Breast epithelium (tissue), 4 donors: ENCODE measurements at regions not wholly inside any gene's neighbourhood (a gene's known extent, or its start where the extent isn't known, plus 50 kb on each side); places are given as distances from the start of the nearest gene placed in this dataset.

Source experiments
- DNase-seq, 2 donors: peaks; one replicate each; pipeline ENCODE4 v3.0.0-alpha.2; 2019; ENCODE audit warnings: low spot score in 2 of 2
- H3K27ac ChIP-seq, 2 donors: fragments of 200-600 bp; sonication (generic) in 1 of 2; one replicate each; pipeline ENCODE4 v1.5.1; 2016 to 2019; ENCODE audit warnings: mild to moderate bottlenecking in 1 of 2
- H3K27me3 ChIP-seq, 2 donors: fragments of 200-600 bp; sonication (generic) in 1 of 2; one replicate each; pipeline versions ENCODE4 v1.5.1 to v1.6.0; 2017 to 2019; ENCODE audit warnings: control low read depth in 1 of 2, mild to moderate bottlenecking in 1 of 2
- H3K36me3 ChIP-seq: fragments of 200-600 bp; one replicate; pipeline ENCODE4 v1.5.1; 2019
- H3K4me1 ChIP-seq, 2 donors: fragments of 200-600 bp; sonication (generic); one replicate each; pipeline ENCODE4 v1.5.1; 2016 to 2019; ENCODE audit warnings: control low read depth in 1 of 2
- H3K4me3 ChIP-seq, 3 donors: fragments of 200-600 bp; sonication (generic); 1 replicate in 2 of 3; 2 replicates in 1 of 3; pipeline ENCODE4 v1.5.1; 2016 to 2019; ENCODE audit warnings: mild to moderate bottlenecking in 3 of 3, moderate library complexity in 2 of 3
- H3K9me3 ChIP-seq, 2 donors: fragments of 200-600 bp; sonication (generic) in 1 of 2; one replicate each; pipeline ENCODE4 v1.5.1; 2016 to 2019; ENCODE audit warnings: control low read depth in 1 of 2
- CTCF ChIP-seq, 3 donors: fragments of 450-650 bp; IDR thresholded peaks; one replicate each; pipeline ENCODE4 v1.5.1; 2016 to 2017; ENCODE audit warnings: antibody characterized with exemption in 3 of 3, mild to moderate bottlenecking in 3 of 3, moderate library complexity in 3 of 3
- POLR2A ChIP-seq: fragments of 450-650 bp; IDR thresholded peaks from one replicate; pipeline ENCODE4 v1.6.1; 2016; ENCODE audit warnings: antibody characterized with exemption, mild to moderate bottlenecking, moderate library complexity
- POLR2AphosphoS5 ChIP-seq, 3 donors: sonication (generic); formaldehyde crosslinking; IDR thresholded peaks; one replicate each; pipeline ENCODE4 v1.6.1; 2017; ENCODE audit warnings: antibody characterized with exemption in 3 of 3
- intact Hi-C: fragments of 100-400 bp; cut with DNase I; formaldehyde crosslinking; loops from one replicate; pipeline ENCODE4 v1.15.1; 2023; ENCODE audit warnings: low total_unique reads

DNA sequence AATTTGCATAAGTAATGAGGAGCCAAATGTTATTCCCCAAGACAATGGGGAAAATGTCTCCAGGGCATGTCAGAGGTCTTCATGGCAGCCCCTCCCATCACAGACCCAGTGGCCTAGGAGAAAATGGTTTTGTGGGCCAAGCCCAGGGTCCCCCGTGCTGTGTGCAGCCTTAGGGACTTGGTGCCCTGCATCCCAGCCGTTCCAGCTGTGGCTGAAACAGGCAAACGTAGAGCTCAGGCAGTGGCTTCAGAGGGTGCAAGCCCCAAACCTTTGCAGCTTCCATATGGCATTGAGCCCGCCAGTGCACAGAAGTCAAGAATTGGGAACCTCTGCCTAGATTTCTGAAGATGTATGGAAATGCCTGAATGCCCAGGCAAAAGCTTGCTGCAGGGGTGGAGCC, 79.9 kb downstream of the FAM181B start:
- no peaks in the 10 kb centered on the region for H3K4me1 ChIP-seq
- H3K27ac ChIP-seq, result no peak overlapping the region
- no peak overlapping the region for H3K4me3 ChIP-seq
- H3K36me3 ChIP-seq, result no peaks in the 10 kb centered on the region
- no peak for DNase-seq
- TF ChIP-seq POLR2AphosphoS5 (IDR thresholded peaks at IDR 0.05) (no peak), CTCF (IDR thresholded peaks at IDR 0.05) (no peak), POLR2A (no peak)
- intact Hi-C loops, result no loop called here
- no peaks in the 10 kb centered on the region for H3K27me3 ChIP-seq
- no peaks in the 10 kb centered on the region for H3K9me3 ChIP-seq

- intact Hi-C loops, result no loop called here
- Histone ChIP-seq H3K27ac (no peak overlapping the region), H3K4me3 (no peak overlapping the region), H3K27me3 (peaks cover 0 to 4% of the 10 kb centered on the region in 2 donors), H3K36me3 (no peaks in the 10 kb centered on the region), H3K4me1 (no peaks in the 10 kb centered on the region), H3K9me3 (no peaks in the 10 kb centered on the region)
- TF ChIP-seq CTCF (IDR thresholded peaks at IDR 0.05), result no peak
- no peak for TF ChIP-seq POLR2A
- TF ChIP-seq POLR2AphosphoS5 (IDR thresholded peaks at IDR 0.05), result no peak
- no peak for DNase-seq
Observed at GRCh38 chr11:82639251-82639650, 94.4 kb downstream of the FAM181B start.

DNA sequence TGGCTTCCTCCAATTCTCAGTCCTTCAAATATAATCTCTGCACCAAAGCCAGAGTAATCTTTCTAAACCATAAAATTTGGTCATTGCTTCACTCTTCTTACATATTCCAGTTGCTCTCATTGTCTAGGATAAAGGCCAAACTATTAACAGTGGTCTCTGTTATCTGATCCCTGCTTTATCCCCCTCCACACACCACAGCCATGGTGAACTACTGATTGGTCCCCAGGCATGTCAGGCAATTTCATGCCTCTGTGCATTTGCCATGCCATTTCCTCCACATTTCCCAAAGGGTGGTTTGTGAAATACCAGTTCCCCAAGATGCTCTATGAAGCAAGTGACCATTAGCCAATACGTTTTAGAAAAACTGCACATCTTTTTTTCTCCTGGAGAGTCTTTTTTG, 97.0 kb downstream of the FAM181B start:
- intact Hi-C loops, result no loop called here

DNA sequence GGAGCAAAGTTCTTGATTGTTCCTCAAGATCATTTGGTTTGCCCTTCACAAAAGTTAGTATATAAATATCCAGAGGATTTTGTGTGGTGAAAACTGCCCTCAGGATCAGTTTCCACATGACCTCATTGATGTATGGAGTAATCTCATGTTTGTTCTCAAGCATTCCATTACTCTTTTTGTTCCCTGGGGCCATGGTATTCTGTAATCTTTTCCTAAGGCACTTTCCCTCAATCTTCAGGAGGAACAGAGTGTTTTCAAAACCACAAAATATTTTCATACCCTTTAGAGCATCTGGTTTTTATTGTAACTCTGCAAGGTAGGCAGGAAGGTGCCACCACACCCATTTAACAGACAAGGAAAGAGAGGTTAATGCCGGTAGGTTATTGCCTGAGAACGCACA, 99.6 kb downstream of the FAM181B start:
- Histone ChIP-seq H3K27ac (no peak overlapping the region), H3K36me3 (no peaks in the 10 kb centered on the region), H3K4me1 (no peaks in the 10 kb centered on the region), H3K9me3 (no peaks in the 10 kb centered on the region), H3K27me3 (no peaks in the 10 kb centered on the region), H3K4me3 (no peak overlapping the region)
- no peak for TF ChIP-seq CTCF (IDR thresholded peaks at IDR 0.05)
- DNase-seq, result no peak
- intact Hi-C loops, result no loop called here

More for the DNA sequence above, 97.0 kb downstream of the FAM181B start:
- Histone ChIP-seq H3K4me3 (no peak overlapping the region), H3K36me3 (no peaks in the 10 kb centered on the region), H3K4me1 (no peaks in the 10 kb centered on the region), H3K9me3 (no peaks in the 10 kb centered on the region), H3K27ac (no peak overlapping the region), H3K27me3 (peaks cover 0 to 4% of the 10 kb centered on the region in 2 donors)
- DNase-seq, result no peak
- no peak for TF ChIP-seq POLR2AphosphoS5 (IDR thresholded peaks at IDR 0.05)
- no peak for TF ChIP-seq POLR2A
- no peak for TF ChIP-seq CTCF (IDR thresholded peaks at IDR 0.05)

- Histone ChIP-seq H3K27ac (no peak overlapping the region), H3K27me3 (no peaks in the 10 kb centered on the region), H3K36me3 (no peaks in the 10 kb centered on the region), H3K4me1 (no peaks in the 10 kb centered on the region), H3K4me3 (no peak overlapping the region), H3K9me3 (peaks cover 0 to 4% of the 10 kb centered on the region in 2 donors)
- TF ChIP-seq POLR2AphosphoS5 (IDR thresholded peaks at IDR 0.05), result no peak
- TF ChIP-seq POLR2A, result no peak
- no peak for TF ChIP-seq CTCF (IDR thresholded peaks at IDR 0.05)
- no peak for DNase-seq
- intact Hi-C loops, result no loop called here
Observed at GRCh38 chr11:82631722-82632630, 101.7 kb downstream of the FAM181B start.
